Ascending aorta (tissue), 2 donors: ENCODE measurements at regions not wholly inside any gene's neighbourhood (a gene's known extent, or its start where the extent isn't known, plus 50 kb on each side); places are given as distances from the start of the nearest gene placed in this dataset.

Experiments used
- DNase-seq, 2 donors: peaks; one replicate each; pipeline ENCODE4 v3.0.0-alpha.2; 2019; ENCODE audit warnings: low spot score in 2 of 2
- H3K27ac ChIP-seq, 2 donors: fragments of 200-600 bp; sonication (generic); one replicate each; pipeline ENCODE4 v1.5.1; 2016 to 2017; ENCODE audit warnings: mild to moderate bottlenecking in 1 of 2
- H3K27me3 ChIP-seq: fragments of 200-600 bp; sonication (generic); one replicate; pipeline ENCODE4 v1.5.1; 2017
- H3K36me3 ChIP-seq, 2 donors: fragments of 200-600 bp; sonication (generic); one replicate each; pipeline ENCODE4 v1.5.1; 2016
- H3K4me1 ChIP-seq, 2 donors: fragments of 200-600 bp; sonication (generic); one replicate each; pipeline ENCODE4 v1.5.1; 2016 to 2017; ENCODE audit warnings: mild to moderate bottlenecking in 1 of 2
- H3K4me3 ChIP-seq, 2 donors: fragments of 200-600 bp; sonication (generic); one replicate each; pipeline ENCODE4 v1.5.1; 2016 to 2017; ENCODE audit warnings: mild to moderate bottlenecking in 1 of 2
- H3K9me3 ChIP-seq, 2 donors: fragments of 200-600 bp; sonication (generic); one replicate each; pipeline ENCODE4 v1.5.1; 2016
- CTCF ChIP-seq, 3 experiments: fragments of 200-600 bp in 2 of 3; fragments of 450-650 bp in 1 of 3; sonication (generic) in 2 of 3; IDR thresholded peaks; one replicate each; pipeline ENCODE4 v1.5.1; 2016 to 2019; ENCODE audit warnings: antibody characterized with exemption in 3 of 3, mild to moderate bottlenecking in 1 of 3, moderate library complexity in 1 of 3
- intact Hi-C: fragments of 100-400 bp; cut with DNase I; formaldehyde crosslinking; loops from one replicate; pipeline ENCODE4 v1.15.1; 2023

GRCh38 chr5:81805086-81805485, 54.2 kb upstream of the SSBP2 start:
- no peaks in the 10 kb centered on the region for H3K27me3 ChIP-seq
- H3K27ac ChIP-seq, result no peak overlapping the region
- intact Hi-C loops, result no loop called here
- no peak for DNase-seq
- H3K36me3 ChIP-seq, result no peaks in the 10 kb centered on the region
- peaks cover 0 to 21% of the 10 kb centered on the region in 2 donors for H3K9me3 ChIP-seq
- H3K4me3 ChIP-seq, result no peak overlapping the region
- no peaks in the 10 kb centered on the region for H3K4me1 ChIP-seq
- no peak for TF ChIP-seq CTCF (IDR thresholded peaks at IDR 0.05)

GRCh38 chr5:81803812-81804211, 52.9 kb upstream of the SSBP2 start:
- no peak for DNase-seq
- no peaks in the 10 kb centered on the region for H3K4me1 ChIP-seq
- no peak for TF ChIP-seq CTCF (IDR thresholded peaks at IDR 0.05)
- no peak overlapping the region for H3K27ac ChIP-seq
- H3K4me3 ChIP-seq, result no peak overlapping the region
- H3K36me3 ChIP-seq, result no peaks in the 10 kb centered on the region
- no peaks in the 10 kb centered on the region for H3K27me3 ChIP-seq
- intact Hi-C loops, result no loop called here
- H3K9me3 ChIP-seq, result peaks cover 0 to 21% of the 10 kb centered on the region in 2 donors

GRCh38 chr5:81802625-81803024, 51.7 kb upstream of the SSBP2 start:
- no peak overlapping the region for H3K27ac ChIP-seq
- intact Hi-C loops, result no loop called here
- no peaks in the 10 kb centered on the region for H3K36me3 ChIP-seq
- peaks cover 0 to 13% of the 10 kb centered on the region in 2 donors for H3K9me3 ChIP-seq
- no peaks in the 10 kb centered on the region for H3K4me1 ChIP-seq
- no peaks in the 10 kb centered on the region for H3K27me3 ChIP-seq
- H3K4me3 ChIP-seq, result no peak overlapping the region
- DNase-seq, result no peak
- no peak for TF ChIP-seq CTCF (IDR thresholded peaks at IDR 0.05)

- intact Hi-C loops, result no loop called here
- no peak for TF ChIP-seq CTCF (IDR thresholded peaks at IDR 0.05)
- Histone ChIP-seq H3K9me3 (peaks cover 0 to 7% of the 10 kb centered on the region in 2 donors), H3K27me3 (no peaks in the 10 kb centered on the region), H3K27ac (no peak overlapping the region), H3K36me3 (no peaks in the 10 kb centered on the region), H3K4me1 (no peaks in the 10 kb centered on the region), H3K4me3 (no peak overlapping the region)
- no peak for DNase-seq
Measured at GRCh38 chr5:81802020-81802419, 51.1 kb upstream of the SSBP2 start.

- TF ChIP-seq CTCF (IDR thresholded peaks at IDR 0.05), result no peak
Measured at GRCh38 chr5:81800797-81801196, 49.9 kb upstream of the SSBP2 start.

More at GRCh38 chr5:81800797-81801196, 49.9 kb upstream of the SSBP2 start:
- intact Hi-C loops, result no loop called here
- H3K9me3 ChIP-seq, result no peaks in the 10 kb centered on the region
- no peaks in the 10 kb centered on the region for H3K36me3 ChIP-seq
- H3K4me3 ChIP-seq, result no peak overlapping the region
- no peaks in the 10 kb centered on the region for H3K27me3 ChIP-seq
- H3K4me1 ChIP-seq, result no peaks in the 10 kb centered on the region
- DNase-seq, result no peak
- no peak overlapping the region for H3K27ac ChIP-seq
